CD14-positive monocyte (primary cell): ENCODE measurements at regions not wholly inside any gene's neighbourhood (a gene's known extent, or its start where the extent isn't known, plus 50 kb on each side); places are given as distances from the start of the nearest gene placed in this dataset.

Experiments
- DNase-seq, 3 donors: peaks; one replicate each; pipeline ENCODE4 v3.0.0-alpha.2; 2011 to 2022
- H2AFZ ChIP-seq: 2 replicates; pipeline ENCODE4 v1.6.0; 2012; ENCODE audit warnings: mild to moderate bottlenecking, low read depth, low read length, inconsistent platforms; ENCODE audit not compliant: insufficient read depth, poor library complexity, severe bottlenecking
- H3K27ac ChIP-seq, 2 donors: 1 replicate in 1 of 2; 2 replicates in 1 of 2; pipeline ENCODE4 v1.5.1; 2012 to 2013; ENCODE audit warnings: low read length in 2 of 2, control low read depth in 1 of 2, inconsistent platforms in 1 of 2, low read depth in 1 of 2, mild to moderate bottlenecking in 1 of 2
- H3K27me3 ChIP-seq, 2 donors: one replicate each; pipeline versions ENCODE4 v1.6.0 to v1.6.1; 2011 to 2013; ENCODE audit warnings: low read length in 2 of 2; ENCODE audit not compliant: control insufficient read depth in 2 of 2, insufficient read depth in 2 of 2
- H3K36me3 ChIP-seq, 2 donors: replicated peaks in 1 of 2; 1 replicate in 1 of 2; 2 replicates in 1 of 2; pipeline versions ENCODE4 v1.5.1 to v1.6.1; 2012 to 2013; ENCODE audit warnings: low read length in 2 of 2, control low read depth in 1 of 2, inconsistent platforms in 1 of 2, mild to moderate bottlenecking in 1 of 2; ENCODE audit not compliant: insufficient read depth in 2 of 2, control insufficient read depth in 1 of 2
- H3K4me1 ChIP-seq, 2 donors: 1 replicate in 1 of 2; 2 replicates in 1 of 2; pipeline versions ENCODE4 v1.5.1 to v1.6.1; 2012 to 2013; ENCODE audit warnings: low read length in 2 of 2, control low read depth in 1 of 2, inconsistent platforms in 1 of 2, mild to moderate bottlenecking in 1 of 2, moderate library complexity in 1 of 2; ENCODE audit not compliant: insufficient read depth in 2 of 2, control insufficient read depth in 1 of 2
- H3K4me2 ChIP-seq: replicated peaks from 2 replicates; pipeline ENCODE3; 2012; ENCODE audit warnings: low read length, moderate library complexity, mild to moderate bottlenecking; ENCODE audit not compliant: poor library complexity, severe bottlenecking; ENCODE audit errors: extremely low read depth
- H3K4me3 ChIP-seq, 3 experiments: fragments of 200-600 bp in 1 of 3; sonication (generic) in 1 of 3; replicated peaks in 1 of 3; 1 replicate in 2 of 3; 2 replicates in 1 of 3; pipeline ENCODE4 v1.5.1; 2011 to 2013; ENCODE audit warnings: low read length in 3 of 3, mild to moderate bottlenecking in 3 of 3, control low read depth in 2 of 3, low read depth in 2 of 3, inconsistent platforms in 1 of 3, moderate library complexity in 1 of 3
- H3K79me2 ChIP-seq: 2 replicates; pipeline ENCODE4 v1.6.0; 2012; ENCODE audit warnings: mild to moderate bottlenecking, control low read depth, inconsistent platforms, low read length, moderate library complexity; ENCODE audit not compliant: insufficient read depth
- H3K9ac ChIP-seq: 2 replicates; pipeline ENCODE4 v1.6.0; 2017; ENCODE audit warnings: low read length, mild to moderate bottlenecking; ENCODE audit not compliant: insufficient read depth, poor library complexity, severe bottlenecking
- H3K9me3 ChIP-seq, 2 donors: replicated peaks in 1 of 2; 1 replicate in 1 of 2; 2 replicates in 1 of 2; pipeline versions ENCODE4 v1.5.1 to v1.6.1; 2012 to 2013; ENCODE audit warnings: low read length in 2 of 2, control low read depth in 1 of 2; ENCODE audit not compliant: control insufficient read depth in 1 of 2, insufficient read depth in 1 of 2
- H4K20me1 ChIP-seq: 2 replicates; pipeline ENCODE4 v1.6.0; 2012; ENCODE audit warnings: mild to moderate bottlenecking, low read length, control low read depth, moderate library complexity; ENCODE audit not compliant: insufficient read depth
- H3K27ac Mint-ChIP-seq, 7 donors: one replicate each; pipeline ENCODE4 v1.8.0; 2020; ENCODE audit warnings: mild to moderate bottlenecking in 7 of 7, mixed read lengths in 7 of 7, moderate library complexity in 6 of 7, inconsistent platforms in 2 of 7
- H3K27me3 Mint-ChIP-seq, 3 donors: one replicate each; pipeline ENCODE4 v1.8.0; 2021 to 2022; ENCODE audit warnings: low read depth in 3 of 3, mild to moderate bottlenecking in 3 of 3, mixed read lengths in 3 of 3, moderate library complexity in 3 of 3, inconsistent platforms in 1 of 3
- H3K36me3 Mint-ChIP-seq, 2 donors: one replicate each; pipeline ENCODE4 v1.8.0; 2020; ENCODE audit warnings: mixed read lengths in 2 of 2, inconsistent platforms in 1 of 2, mild to moderate bottlenecking in 1 of 2
- H3K4me1 Mint-ChIP-seq: one replicate; pipeline ENCODE4 v1.8.0; 2020; ENCODE audit warnings: mild to moderate bottlenecking, mixed read lengths
- H3K4me3 Mint-ChIP-seq, 2 donors: one replicate each; pipeline ENCODE4 v1.8.0; 2020; ENCODE audit warnings: mild to moderate bottlenecking in 2 of 2, mixed read lengths in 2 of 2, moderate library complexity in 1 of 2
- H3K9me3 Mint-ChIP-seq, 7 donors: one replicate each; pipeline ENCODE4 v1.8.0; 2020 to 2022; ENCODE audit warnings: mixed read lengths in 7 of 7, mild to moderate bottlenecking in 6 of 7, moderate library complexity in 6 of 7, inconsistent platforms in 2 of 7
- WGBS: methylation state at CpG from one replicate; pipeline ENCODE4 v1.1.5; 2013; ENCODE audit warnings: missing lambda C conversion rate; ENCODE audit not compliant: insufficient coverage; 5-methylcytosine and 5-hydroxymethylcytosine counted together
- intact Hi-C, 2 donors: fragments of 100-400 bp; cut with micrococcal nuclease; formaldehyde crosslinking; loops; one replicate each; pipeline versions ENCODE4 v1.15.0 to v1.15.1; 2023
- TF ChIP-seq, protein P1 (sequence below): fragments of 200-600 bp; IDR thresholded peaks from one replicate; pipeline ENCODE4 v1.8.0; 2022; ENCODE audit warnings: antibody characterized with exemption, mild to moderate bottlenecking

GRCh38 chr3:99344216-99344615 lies 294.2 kb upstream of the COL8A1 start:
- Histone ChIP-seq H2AFZ (no peak overlapping the region), H3K27ac (no peak overlapping the region), H3K4me2 (no peak overlapping the region), H3K36me3 (no peaks in the 10 kb centered on the region), H3K4me1 (no peaks in the 10 kb centered on the region), H3K4me3 (no peak overlapping the region), H4K20me1 (no peaks in the 10 kb centered on the region), H3K9me3 (no peaks in the 10 kb centered on the region), H3K27me3 (no peaks in the 10 kb centered on the region), H3K79me2 (no peaks in the 10 kb centered on the region), H3K9ac (no peak overlapping the region)
- no peak for DNase-seq
- Mint-ChIP-seq H3K36me3 (no peaks in the 10 kb centered on the region), H3K9me3 (peaks cover 0 to 6% (median 2%) of the 10 kb centered on the region in 7 donors), H3K27me3 (no peaks in the 10 kb centered on the region), H3K27ac (no peak overlapping the region), H3K4me3 (no peak overlapping the region), H3K4me1 (no peaks in the 10 kb centered on the region)
- WGBS: no CpG with 5 or more reads among the region's 2 CpGs
- TF ChIP-seq, protein P1, sequence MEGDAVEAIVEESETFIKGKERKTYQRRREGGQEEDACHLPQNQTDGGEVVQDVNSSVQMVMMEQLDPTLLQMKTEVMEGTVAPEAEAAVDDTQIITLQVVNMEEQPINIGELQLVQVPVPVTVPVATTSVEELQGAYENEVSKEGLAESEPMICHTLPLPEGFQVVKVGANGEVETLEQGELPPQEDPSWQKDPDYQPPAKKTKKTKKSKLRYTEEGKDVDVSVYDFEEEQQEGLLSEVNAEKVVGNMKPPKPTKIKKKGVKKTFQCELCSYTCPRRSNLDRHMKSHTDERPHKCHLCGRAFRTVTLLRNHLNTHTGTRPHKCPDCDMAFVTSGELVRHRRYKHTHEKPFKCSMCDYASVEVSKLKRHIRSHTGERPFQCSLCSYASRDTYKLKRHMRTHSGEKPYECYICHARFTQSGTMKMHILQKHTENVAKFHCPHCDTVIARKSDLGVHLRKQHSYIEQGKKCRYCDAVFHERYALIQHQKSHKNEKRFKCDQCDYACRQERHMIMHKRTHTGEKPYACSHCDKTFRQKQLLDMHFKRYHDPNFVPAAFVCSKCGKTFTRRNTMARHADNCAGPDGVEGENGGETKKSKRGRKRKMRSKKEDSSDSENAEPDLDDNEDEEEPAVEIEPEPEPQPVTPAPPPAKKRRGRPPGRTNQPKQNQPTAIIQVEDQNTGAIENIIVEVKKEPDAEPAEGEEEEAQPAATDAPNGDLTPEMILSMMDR: no peak
- intact Hi-C loops: no loop called here

DNA sequence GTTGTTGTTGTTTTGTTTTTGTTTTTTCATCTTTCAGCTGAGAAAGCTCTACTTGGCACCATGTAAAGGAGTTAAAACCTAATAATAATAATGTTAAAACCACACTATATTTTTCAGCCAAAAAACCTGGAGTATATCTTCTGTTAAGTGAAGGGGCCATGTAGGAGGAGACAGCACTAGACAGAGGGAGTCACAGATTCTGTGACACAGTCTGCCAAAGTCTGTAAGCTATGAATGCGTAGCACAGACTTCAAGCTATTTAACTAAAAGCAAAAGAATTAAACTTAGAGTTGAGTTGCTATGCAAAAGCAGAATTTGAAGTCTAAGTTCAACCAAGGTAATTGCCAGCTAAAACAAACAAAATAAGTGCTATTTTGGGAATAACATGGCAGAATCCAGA lies 296.0 kb upstream of the COL8A1 start:
- H3K4me3 Mint-ChIP-seq: no peak overlapping the region
- TF ChIP-seq, protein P1: no peak
- Histone ChIP-seq H3K79me2 (no peaks in the 10 kb centered on the region), H4K20me1 (no peaks in the 10 kb centered on the region), H3K4me3 (no peak overlapping the region), H3K27ac (no peak overlapping the region), H3K4me1 (no peaks in the 10 kb centered on the region), H2AFZ (no peak overlapping the region), H3K9ac (no peak overlapping the region), H3K36me3 (no peaks in the 10 kb centered on the region), H3K27me3 (no peaks in the 10 kb centered on the region), H3K9me3 (no peaks in the 10 kb centered on the region), H3K4me2 (no peak overlapping the region)
- no peaks in the 10 kb centered on the region for H3K27me3 Mint-ChIP-seq
- H3K4me1 Mint-ChIP-seq: no peaks in the 10 kb centered on the region
- no peak for DNase-seq
- no peak overlapping the region for H3K27ac Mint-ChIP-seq
- no CpG with 5 or more reads among the region's 1 CpG for WGBS
- no peaks in the 10 kb centered on the region for H3K36me3 Mint-ChIP-seq
- intact Hi-C loops: no loop called here
- peaks cover 0 to 5% (median 0%) of the 10 kb centered on the region in 7 donors for H3K9me3 Mint-ChIP-seq
